H1 (cell line): ENCODE measurements at regions not wholly inside any gene's neighbourhood (a gene's known extent, or its start where the extent isn't known, plus 50 kb on each side); places are given as distances from the start of the nearest gene placed in this dataset.

ENCODE experiments used
- EGR1 ChIP-seq: IDR thresholded peaks from 2 replicates; pipeline ENCODE4 v1.6.1; 2011; ENCODE audit warnings: low read depth, low read length, borderline replicate concordance
- GABPA ChIP-seq: IDR thresholded peaks from 2 replicates; pipeline ENCODE4 v1.6.1; 2011; ENCODE audit warnings: mild to moderate bottlenecking, low read length, moderate library complexity, borderline replicate concordance; ENCODE audit not compliant: insufficient read depth

- TF ChIP-seq EGR1 (no peak), GABPA (no peak)
Observed at GRCh38 chr16:13645601-13646245, 274.2 kb upstream of the ERCC4 start (continued).
